T-helper 1 cell treated with Interleukin-12 subunit alpha and Interleukin-12 subunit beta and Interleukin-4 antibody, amounts not matched to agents 30 μg/mL and 1 μg/mL, for 36 hours (primary cell): ENCODE measurements at regions not wholly inside any gene's neighbourhood (a gene's known extent, or its start where the extent isn't known, plus 50 kb on each side); places are given as distances from the start of the nearest gene placed in this dataset.
A peak's percentile ranks its signal among the peaks of the same experiment; 100 is the strongest.

ENCODE experiments used
- H3K27ac Mint-ChIP-seq: one replicate; pipeline ENCODE4 v1.8.0; 2021; ENCODE audit warnings: mild to moderate bottlenecking, mixed read lengths
- H3K27me3 Mint-ChIP-seq: one replicate; pipeline ENCODE4 v1.8.0; 2021; ENCODE audit warnings: low read depth, mixed read lengths
- H3K36me3 Mint-ChIP-seq: one replicate; pipeline ENCODE4 v1.8.0; 2021; ENCODE audit warnings: low read depth, mixed read lengths
- H3K4me1 Mint-ChIP-seq: one replicate; pipeline ENCODE4 v1.8.0; 2021; ENCODE audit warnings: low read depth, mixed read lengths
- H3K4me3 Mint-ChIP-seq: one replicate; pipeline ENCODE4 v1.8.0; 2021; ENCODE audit warnings: mild to moderate bottlenecking, moderate library complexity, mixed read lengths
- H3K9me3 Mint-ChIP-seq: one replicate; pipeline ENCODE4 v1.8.0; 2021; ENCODE audit warnings: mixed read lengths

DNA sequence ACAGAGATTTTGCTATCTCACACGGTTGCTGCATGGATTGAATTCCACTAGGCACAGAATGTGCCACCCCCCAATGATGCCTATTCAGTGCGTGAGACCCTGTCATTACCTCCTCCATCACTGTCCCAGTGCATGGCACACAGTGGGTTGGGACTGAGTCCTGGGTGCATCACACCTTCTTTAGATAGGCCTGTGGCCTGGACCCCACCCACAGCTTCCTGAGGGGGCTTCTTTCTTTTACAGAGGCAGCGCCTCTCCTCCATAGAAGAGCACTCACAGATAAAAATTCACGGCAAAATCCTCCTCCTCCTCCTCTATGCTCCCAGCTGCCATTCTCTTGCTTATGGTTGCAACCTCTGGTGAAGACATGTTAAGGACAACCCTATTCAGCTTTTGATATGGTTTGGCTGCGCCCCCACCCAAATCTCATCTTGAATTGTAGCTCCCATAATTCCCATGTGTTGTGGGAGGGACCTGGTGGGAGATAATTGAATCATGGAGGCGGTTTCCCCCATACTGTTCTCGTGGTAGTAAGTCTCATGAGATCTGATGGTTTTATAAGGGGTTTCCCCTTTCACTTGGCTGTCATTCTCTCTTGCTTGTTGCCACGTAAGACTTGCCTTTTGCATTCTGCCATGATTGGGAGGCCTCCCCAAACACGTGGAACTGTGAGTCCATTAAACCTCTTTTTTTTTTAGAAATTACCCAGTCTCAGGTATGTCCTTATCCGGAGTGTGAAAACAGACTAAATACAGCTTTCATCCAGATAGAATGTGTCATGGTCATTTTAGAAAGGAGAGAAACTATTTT, 147.6 kb downstream of the KLF13 start:
- Mint-ChIP-seq H3K36me3 (peaks cover 25% of the 10 kb centered on the region), H3K27ac (peak overlapping the region; percentile 86), H3K4me1 (peaks cover 55% of the 10 kb centered on the region), H3K9me3 (peaks cover 6% of the 10 kb centered on the region), H3K4me3 (peak overlapping the region; percentile 73), H3K27me3 (no peaks in the 10 kb centered on the region)

DNA sequence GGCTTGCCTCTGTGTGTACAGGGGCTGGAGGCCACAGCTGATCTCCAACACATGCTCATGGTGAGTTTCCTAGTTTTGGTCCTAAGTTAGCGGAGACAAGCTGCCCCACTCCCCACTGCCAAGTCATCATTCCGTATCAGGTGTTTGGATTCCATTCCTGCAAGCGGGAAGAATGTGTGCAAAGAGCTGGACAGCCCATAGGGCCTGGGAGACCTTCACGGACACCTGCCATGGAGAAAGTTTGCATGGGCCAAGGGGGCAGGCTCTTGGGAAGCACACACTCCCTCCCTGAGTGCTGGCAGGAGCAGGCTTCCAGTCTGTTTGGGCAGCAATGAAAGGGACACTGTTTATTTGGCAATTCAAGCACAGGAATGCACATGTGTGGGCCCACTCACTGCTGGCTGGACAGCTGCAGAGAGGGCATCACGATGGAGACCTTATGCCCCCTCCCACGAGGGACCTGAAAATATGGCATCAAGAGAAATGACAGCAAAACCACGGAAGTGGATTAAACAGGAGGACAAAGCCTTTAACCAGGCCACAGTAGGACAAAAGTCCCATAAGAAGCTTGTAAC, 149.7 kb downstream of the KLF13 start:
- Mint-ChIP-seq H3K4me3 (no peak overlapping the region), H3K27ac (no peak overlapping the region), H3K27me3 (no peaks in the 10 kb centered on the region), H3K9me3 (peaks cover 6% of the 10 kb centered on the region), H3K36me3 (peaks cover 35% of the 10 kb centered on the region), H3K4me1 (peaks cover 57% of the 10 kb centered on the region)

DNA sequence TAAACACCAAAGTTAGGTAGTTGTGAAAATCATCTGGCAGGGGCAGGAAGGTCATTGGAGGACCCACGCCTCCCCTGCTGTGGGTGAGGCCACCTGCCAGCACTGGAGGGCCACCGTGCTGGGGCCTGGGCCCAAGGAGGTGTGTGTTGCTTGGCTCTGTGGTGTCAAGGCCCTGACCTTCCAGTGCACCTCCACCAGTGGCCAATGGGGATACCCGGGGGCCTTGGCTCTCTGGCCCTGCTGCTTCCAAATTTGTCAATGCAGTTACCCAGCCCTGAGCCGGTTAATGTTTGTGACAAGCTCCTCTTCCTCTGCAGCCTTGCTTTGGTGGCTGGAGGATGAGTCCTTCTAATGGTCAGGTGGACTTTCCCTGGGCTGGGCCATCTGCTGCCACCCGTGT, 150.2 kb downstream of the KLF13 start:
- Mint-ChIP-seq H3K27ac (no peak overlapping the region), H3K27me3 (no peaks in the 10 kb centered on the region), H3K4me3 (no peak overlapping the region), H3K36me3 (peaks cover 38% of the 10 kb centered on the region), H3K4me1 (peaks cover 57% of the 10 kb centered on the region), H3K9me3 (peaks cover 6% of the 10 kb centered on the region)

GRCh38 chr15:31477301-31477700, 150.7 kb downstream of the KLF13 start:
- Mint-ChIP-seq H3K9me3 (peaks cover 6% of the 10 kb centered on the region), H3K36me3 (peaks cover 40% of the 10 kb centered on the region), H3K27ac (no peak overlapping the region), H3K27me3 (no peaks in the 10 kb centered on the region), H3K4me1 (peaks cover 57% of the 10 kb centered on the region), H3K4me3 (no peak overlapping the region)

DNA sequence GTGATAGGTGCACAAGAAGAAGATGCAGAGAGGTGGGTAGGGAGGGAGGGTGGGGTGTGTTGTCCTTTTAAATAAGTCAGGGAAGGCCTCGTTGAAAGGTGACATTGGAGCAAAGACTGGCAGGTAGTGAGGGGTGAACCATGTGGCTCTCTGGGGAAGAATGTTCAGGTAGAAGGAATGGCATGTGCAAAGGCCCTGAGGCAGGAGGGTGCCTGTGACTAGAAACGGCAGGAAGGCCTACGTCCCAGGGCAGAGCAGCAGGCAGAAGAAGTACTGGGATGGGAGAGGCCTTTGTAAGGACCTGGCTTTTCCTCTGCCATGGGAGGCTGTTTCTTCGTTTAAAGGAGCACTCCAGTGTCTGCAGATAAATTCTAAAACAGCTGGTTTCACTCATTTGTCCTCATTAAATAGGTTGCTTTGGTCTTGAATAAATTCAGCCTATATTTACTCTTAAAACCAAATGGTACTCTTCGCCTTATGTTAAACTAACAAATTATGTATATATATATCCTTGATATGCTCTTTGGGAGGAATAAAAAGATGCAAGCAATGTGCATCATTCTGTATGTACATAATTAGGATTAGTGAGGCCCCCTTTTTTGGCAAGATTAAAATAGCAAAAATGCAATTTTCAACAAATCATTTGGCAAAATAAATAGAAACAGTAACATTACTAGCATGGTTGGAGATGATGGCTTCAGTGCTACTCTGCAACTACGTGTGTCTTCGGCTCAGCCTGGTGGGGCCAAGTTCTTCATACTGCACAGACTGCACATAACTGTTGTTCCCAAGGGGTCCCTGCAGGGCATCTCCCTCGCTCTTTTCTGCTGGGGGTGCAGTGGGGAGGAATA, 151.4 kb downstream of the KLF13 start:
- Mint-ChIP-seq H3K4me1 (peaks cover 55% of the 10 kb centered on the region), H3K27ac (no peak overlapping the region), H3K9me3 (peaks cover 6% of the 10 kb centered on the region), H3K36me3 (peaks cover 44% of the 10 kb centered on the region), H3K4me3 (no peak overlapping the region), H3K27me3 (no peaks in the 10 kb centered on the region)

GRCh38 chr15:31478702-31479221, 152.1 kb downstream of the KLF13 start:
- H3K9me3 Mint-ChIP-seq, result peaks cover 6% of the 10 kb centered on the region
- peaks cover 44% of the 10 kb centered on the region for H3K36me3 Mint-ChIP-seq
- peak overlapping the region; percentile 26 for H3K27ac Mint-ChIP-seq
- no peaks in the 10 kb centered on the region for H3K27me3 Mint-ChIP-seq
- H3K4me1 Mint-ChIP-seq, result peaks cover 48% of the 10 kb centered on the region
- no peak overlapping the region for H3K4me3 Mint-ChIP-seq

GRCh38 chr15:31480356-31481025, 153.9 kb downstream of the KLF13 start:
- H3K27me3 Mint-ChIP-seq, result no peaks in the 10 kb centered on the region
- peaks cover 6% of the 10 kb centered on the region for H3K9me3 Mint-ChIP-seq
- peaks cover 46% of the 10 kb centered on the region for H3K36me3 Mint-ChIP-seq
- H3K4me3 Mint-ChIP-seq, result peak overlapping the region; percentile 19
- no peak overlapping the region for H3K27ac Mint-ChIP-seq
- peaks cover 47% of the 10 kb centered on the region for H3K4me1 Mint-ChIP-seq

DNA sequence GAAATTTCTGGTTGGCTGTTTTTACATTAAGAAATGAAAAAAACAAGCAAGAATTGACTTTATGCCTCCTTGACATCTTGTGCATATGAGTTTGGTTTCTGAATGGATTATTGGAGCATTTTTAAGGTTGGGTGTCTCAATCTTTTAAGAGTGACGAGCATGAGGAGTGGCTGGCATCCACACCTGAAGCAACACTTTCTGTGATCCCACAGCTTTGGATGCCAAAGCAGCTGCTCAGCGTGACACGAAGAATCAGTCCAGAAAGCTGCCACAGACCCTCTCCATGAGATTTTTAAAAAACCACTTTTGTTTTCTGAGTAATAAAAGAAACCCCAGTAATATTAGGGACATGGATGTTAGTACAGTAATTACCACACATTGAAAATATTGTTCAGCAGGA, 154.5 kb downstream of the KLF13 start:
- Mint-ChIP-seq H3K9me3 (peaks cover 6% of the 10 kb centered on the region), H3K36me3 (peaks cover 44% of the 10 kb centered on the region), H3K4me1 (peaks cover 42% of the 10 kb centered on the region), H3K27me3 (no peaks in the 10 kb centered on the region), H3K27ac (peak overlapping the region; percentile 41), H3K4me3 (no peak overlapping the region)

GRCh38 chr15:31482122-31482922, 155.7 kb downstream of the KLF13 start:
- Mint-ChIP-seq H3K4me3 (peak overlapping the region; percentile 98), H3K4me1 (peaks cover 43% of the 10 kb centered on the region), H3K27me3 (no peaks in the 10 kb centered on the region), H3K36me3 (peaks cover 42% of the 10 kb centered on the region), H3K27ac (peak overlapping the region; percentile 98), H3K9me3 (peaks cover 6% of the 10 kb centered on the region)

- Mint-ChIP-seq H3K36me3 (peaks cover 35% of the 10 kb centered on the region), H3K4me1 (peaks cover 52% of the 10 kb centered on the region), H3K27ac (peak overlapping the region; percentile 98), H3K4me3 (peak overlapping the region; percentile 98), H3K9me3 (no peaks in the 10 kb centered on the region), H3K27me3 (no peaks in the 10 kb centered on the region)
These were observed 156.7 kb downstream of the KLF13 start for GRCh38 chr15:31483053-31483985.

- no peaks in the 10 kb centered on the region for H3K9me3 Mint-ChIP-seq
- no peaks in the 10 kb centered on the region for H3K27me3 Mint-ChIP-seq
- peaks cover 57% of the 10 kb centered on the region for H3K4me1 Mint-ChIP-seq
- H3K4me3 Mint-ChIP-seq, result peak overlapping the region; percentile 87
- H3K27ac Mint-ChIP-seq, result peak overlapping the region; percentile 82
- peaks cover 26% of the 10 kb centered on the region for H3K36me3 Mint-ChIP-seq
These were observed 157.6 kb downstream of the KLF13 start for GRCh38 chr15:31483986-31484951.

DNA sequence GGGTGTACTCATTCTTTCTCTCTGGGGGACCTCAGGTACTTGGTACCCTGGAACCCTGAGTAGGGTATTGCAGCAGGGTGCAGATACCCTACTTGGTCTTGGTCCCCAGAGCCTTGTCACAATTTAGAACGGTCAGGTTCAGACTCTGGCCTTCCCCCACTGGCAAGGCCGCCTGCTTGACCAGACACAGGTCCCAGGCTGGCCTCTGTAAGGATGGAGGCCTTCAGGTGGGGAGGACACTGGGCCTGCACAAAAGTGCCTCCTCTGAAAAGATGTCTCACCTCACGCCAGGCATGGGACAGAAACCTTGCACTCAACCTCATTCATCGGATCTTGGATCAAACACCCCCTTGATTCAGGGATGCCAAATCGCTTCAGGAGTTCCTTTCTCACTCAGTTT, 158.4 kb downstream of the KLF13 start:
- H3K27ac Mint-ChIP-seq, result peak overlapping the region; percentile 72
- H3K4me1 Mint-ChIP-seq, result peaks cover 63% of the 10 kb centered on the region
- no peaks in the 10 kb centered on the region for H3K27me3 Mint-ChIP-seq
- H3K4me3 Mint-ChIP-seq, result peak overlapping the region; percentile 87
- H3K9me3 Mint-ChIP-seq, result no peaks in the 10 kb centered on the region
- H3K36me3 Mint-ChIP-seq, result peaks cover 25% of the 10 kb centered on the region
